HFFc6 (cell line): ENCODE measurements at regions not wholly inside any gene's neighbourhood (a gene's known extent, or its start where the extent isn't known, plus 50 kb on each side); places are given as distances from the start of the nearest gene placed in this dataset.

Source experiments
- DNase-seq: peaks from one replicate; pipeline ENCODE4 v3.0.0-alpha.2; 2018
- H3K27ac Mint-ChIP-seq: 2 replicates; pipeline ENCODE4 v1.8.0; 2020; ENCODE audit warnings: mild to moderate bottlenecking, mixed read lengths
- H3K27me3 Mint-ChIP-seq: 2 replicates; pipeline ENCODE4 v1.8.0; 2021; ENCODE audit warnings: mild to moderate bottlenecking, moderate library complexity, mixed read lengths; ENCODE audit not compliant: insufficient read depth
- H3K36me3 Mint-ChIP-seq: 2 replicates; pipeline ENCODE4 v1.8.0; 2021; ENCODE audit warnings: low read depth, mixed read lengths
- H3K4me1 Mint-ChIP-seq: 2 replicates; pipeline ENCODE4 v1.8.0; 2020; ENCODE audit warnings: low read depth, mixed read lengths
- H3K4me3 Mint-ChIP-seq: 2 replicates; pipeline ENCODE4 v1.8.0; 2020; ENCODE audit warnings: mild to moderate bottlenecking, moderate library complexity, mixed read lengths
- H3K9me3 Mint-ChIP-seq: 2 replicates; pipeline ENCODE4 v1.8.0; 2020; ENCODE audit warnings: mild to moderate bottlenecking, mixed read lengths
- TF ChIP-seq, protein P1 (sequence below): fragments of 200-600 bp; sonication (generic); IDR thresholded peaks from 2 replicates; pipeline ENCODE4 v1.5.0; 2021; ENCODE audit warnings: antibody characterized with exemption, mild to moderate bottlenecking

DNA sequence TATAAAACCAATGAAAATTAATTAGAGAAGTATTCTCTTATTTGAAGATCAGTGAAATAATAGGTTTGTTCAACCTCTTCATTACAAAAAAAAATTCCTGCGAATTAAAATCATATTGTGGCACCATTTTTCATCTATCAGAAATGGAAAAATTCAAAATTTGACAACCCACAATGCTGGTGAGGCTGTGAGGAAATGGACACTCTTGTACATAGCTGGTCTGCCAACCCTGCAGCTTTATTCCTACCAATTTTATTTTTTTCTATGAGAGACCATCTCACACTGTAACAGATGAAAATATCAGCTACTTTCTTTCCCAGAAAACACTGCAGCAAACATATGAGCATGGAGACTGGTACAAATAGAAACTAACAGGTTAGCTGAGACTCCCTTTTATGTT, 208.8 kb upstream of the SEMA3E start:
- no peaks in the 10 kb centered on the region for H3K36me3 Mint-ChIP-seq
- H3K27ac Mint-ChIP-seq = no peak overlapping the region
- no peak overlapping the region for H3K4me3 Mint-ChIP-seq
- no peak for DNase-seq
- no peaks in the 10 kb centered on the region for H3K9me3 Mint-ChIP-seq
- TF ChIP-seq, protein P1, sequence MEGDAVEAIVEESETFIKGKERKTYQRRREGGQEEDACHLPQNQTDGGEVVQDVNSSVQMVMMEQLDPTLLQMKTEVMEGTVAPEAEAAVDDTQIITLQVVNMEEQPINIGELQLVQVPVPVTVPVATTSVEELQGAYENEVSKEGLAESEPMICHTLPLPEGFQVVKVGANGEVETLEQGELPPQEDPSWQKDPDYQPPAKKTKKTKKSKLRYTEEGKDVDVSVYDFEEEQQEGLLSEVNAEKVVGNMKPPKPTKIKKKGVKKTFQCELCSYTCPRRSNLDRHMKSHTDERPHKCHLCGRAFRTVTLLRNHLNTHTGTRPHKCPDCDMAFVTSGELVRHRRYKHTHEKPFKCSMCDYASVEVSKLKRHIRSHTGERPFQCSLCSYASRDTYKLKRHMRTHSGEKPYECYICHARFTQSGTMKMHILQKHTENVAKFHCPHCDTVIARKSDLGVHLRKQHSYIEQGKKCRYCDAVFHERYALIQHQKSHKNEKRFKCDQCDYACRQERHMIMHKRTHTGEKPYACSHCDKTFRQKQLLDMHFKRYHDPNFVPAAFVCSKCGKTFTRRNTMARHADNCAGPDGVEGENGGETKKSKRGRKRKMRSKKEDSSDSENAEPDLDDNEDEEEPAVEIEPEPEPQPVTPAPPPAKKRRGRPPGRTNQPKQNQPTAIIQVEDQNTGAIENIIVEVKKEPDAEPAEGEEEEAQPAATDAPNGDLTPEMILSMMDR = no peak
- H3K4me1 Mint-ChIP-seq = no peaks in the 10 kb centered on the region
- H3K27me3 Mint-ChIP-seq = no peaks in the 10 kb centered on the region

DNA sequence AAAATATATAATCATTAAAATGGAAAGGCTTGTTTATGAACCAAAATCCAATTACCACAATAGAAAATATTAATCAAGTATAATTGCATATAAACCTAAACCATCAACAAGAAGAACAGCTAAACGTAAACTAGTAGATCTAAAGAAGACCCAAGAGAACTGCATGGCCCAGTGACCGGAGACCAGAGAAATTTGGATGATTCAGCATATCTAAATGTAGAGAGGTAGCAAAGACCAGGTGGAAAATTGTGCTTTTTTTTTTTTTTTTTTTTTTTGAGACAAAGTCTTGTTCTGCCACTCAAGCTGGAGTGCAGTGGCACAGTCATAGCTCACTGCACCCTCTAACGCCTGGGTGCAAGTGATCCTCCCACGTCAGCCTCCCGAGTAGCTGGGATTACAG, 207.2 kb upstream of the SEMA3E start:
- Mint-ChIP-seq H3K36me3 (no peaks in the 10 kb centered on the region), H3K4me1 (no peaks in the 10 kb centered on the region), H3K27me3 (no peaks in the 10 kb centered on the region), H3K27ac (no peak overlapping the region), H3K9me3 (no peaks in the 10 kb centered on the region), H3K4me3 (no peak overlapping the region)
- DNase-seq = no peak
- TF ChIP-seq, protein P1 = no peak

DNA sequence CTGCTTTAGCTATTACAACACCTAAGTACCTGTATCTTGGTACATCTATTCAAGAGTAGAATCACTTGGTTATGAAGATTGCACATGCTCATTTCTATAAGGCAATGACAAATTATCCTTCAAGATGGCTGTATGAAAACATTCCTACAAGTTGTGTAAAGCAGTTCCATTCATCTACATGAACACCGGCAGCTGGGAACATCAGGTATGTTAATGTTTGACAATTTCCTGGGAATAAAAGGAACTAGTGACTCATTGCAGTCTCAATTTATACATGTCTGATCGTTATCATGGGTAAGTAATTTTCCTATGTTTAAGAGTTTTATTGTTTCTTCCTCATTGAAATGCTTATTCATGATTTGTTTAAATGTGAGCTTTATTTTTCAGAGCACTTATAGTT, 203.2 kb upstream of the SEMA3E start:
- Mint-ChIP-seq H3K27ac (no peak overlapping the region), H3K4me1 (no peaks in the 10 kb centered on the region), H3K27me3 (no peaks in the 10 kb centered on the region), H3K4me3 (no peak overlapping the region), H3K36me3 (no peaks in the 10 kb centered on the region), H3K9me3 (no peaks in the 10 kb centered on the region)
- TF ChIP-seq, protein P1 = no peak
- DNase-seq = no peak

DNA sequence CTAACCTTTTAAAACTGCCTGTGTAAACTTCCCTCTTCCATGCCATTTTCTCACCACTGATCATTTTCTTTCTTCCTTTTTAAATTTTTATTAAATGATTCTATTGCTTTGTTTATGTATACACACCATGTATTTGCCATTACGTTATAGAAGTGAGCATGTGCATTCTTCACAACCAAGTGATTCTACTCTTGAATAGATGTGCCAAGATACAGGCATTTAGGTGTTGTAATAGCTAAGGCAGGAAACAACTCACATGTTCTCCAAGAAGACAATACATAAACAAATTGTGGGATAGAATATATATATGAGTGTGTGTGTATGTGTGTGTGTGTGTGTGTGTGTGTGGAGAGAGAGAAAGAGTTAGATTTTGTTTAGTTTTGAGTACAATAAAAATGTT, 202.6 kb upstream of the SEMA3E start:
- H3K4me3 Mint-ChIP-seq = no peak overlapping the region
- TF ChIP-seq, protein P1 = no peak
- H3K4me1 Mint-ChIP-seq = no peaks in the 10 kb centered on the region
- H3K36me3 Mint-ChIP-seq = no peaks in the 10 kb centered on the region
- no peak for DNase-seq
- H3K27ac Mint-ChIP-seq = no peak overlapping the region
- no peaks in the 10 kb centered on the region for H3K9me3 Mint-ChIP-seq
- H3K27me3 Mint-ChIP-seq = no peaks in the 10 kb centered on the region

DNA sequence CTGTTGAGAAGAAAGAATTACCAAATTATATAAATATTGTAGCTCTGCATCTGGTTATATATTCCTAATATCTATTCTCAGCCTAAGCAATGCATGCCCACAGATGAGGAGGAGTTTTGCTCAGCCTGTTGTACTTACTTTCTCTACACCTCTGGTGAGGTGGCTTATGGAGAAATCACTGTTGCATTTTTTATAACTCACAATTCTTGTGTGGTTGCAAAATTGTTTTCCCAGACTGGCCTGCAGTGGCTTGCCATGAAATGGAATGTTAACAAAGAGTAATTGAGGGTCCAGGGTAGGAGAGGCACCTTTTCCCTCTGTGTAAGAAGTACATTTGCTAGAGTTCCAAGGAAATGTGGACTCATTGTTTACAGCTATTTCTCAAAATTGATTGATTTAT, 202.0 kb upstream of the SEMA3E start:
- no peak for DNase-seq
- Mint-ChIP-seq H3K4me3 (no peak overlapping the region), H3K27me3 (no peaks in the 10 kb centered on the region), H3K9me3 (no peaks in the 10 kb centered on the region), H3K27ac (no peak overlapping the region), H3K36me3 (no peaks in the 10 kb centered on the region), H3K4me1 (no peaks in the 10 kb centered on the region)
- TF ChIP-seq, protein P1 = no peak

DNA sequence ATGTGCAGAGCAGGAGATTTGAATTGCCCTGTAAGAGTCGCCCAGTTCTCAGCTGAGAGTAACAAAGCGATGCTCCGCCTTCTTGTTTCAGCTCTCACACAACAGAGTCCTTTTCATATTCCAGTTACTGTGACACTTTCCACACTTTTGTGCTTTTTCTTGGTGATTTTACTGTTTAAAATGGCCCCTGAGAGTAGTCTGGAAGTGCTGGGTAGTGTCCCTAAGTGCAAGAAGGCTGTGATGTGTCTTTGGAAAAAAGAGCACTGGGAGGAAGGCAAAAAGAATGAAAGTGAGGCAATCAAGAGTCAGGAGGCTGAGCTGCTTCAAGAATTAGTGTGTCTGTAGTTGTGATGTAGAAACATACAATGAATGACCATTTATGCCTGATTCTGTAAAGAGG, 201.2 kb upstream of the SEMA3E start:
- TF ChIP-seq, protein P1 = no peak
- no peak overlapping the region for H3K4me3 Mint-ChIP-seq
- H3K27ac Mint-ChIP-seq = no peak overlapping the region

More for the DNA sequence above, 201.2 kb upstream of the SEMA3E start:
- Mint-ChIP-seq H3K27me3 (no peaks in the 10 kb centered on the region), H3K36me3 (no peaks in the 10 kb centered on the region), H3K4me1 (no peaks in the 10 kb centered on the region), H3K9me3 (no peaks in the 10 kb centered on the region)
- DNase-seq = no peak
